C1 segment of cervical spinal cord (tissue), 14 donors: ENCODE measurements at regions not wholly inside any gene's neighbourhood (a gene's known extent, or its start where the extent isn't known, plus 50 kb on each side); places are given as distances from the start of the nearest gene placed in this dataset.

ENCODE experiments used
- DNase-seq, 14 donors: peaks; one replicate each; lab custom pipeline; 2025; lab: John Stamatoyannopoulos, UW

GRCh38 chr18:11199477-11199876 lies 50.1 kb upstream of the PIEZO2 start:
- DNase-seq = no peak
